GM19455 (cell line): ENCODE measurements at regions not wholly inside any gene's neighbourhood (a gene's known extent, or its start where the extent isn't known, plus 50 kb on each side); places are given as distances from the start of the nearest gene placed in this dataset.
"Not testable (repeated sequence)": the region's sequence is repeated elsewhere in the genome, so short reads cannot be mapped to it uniquely, and the experiment has no call there.

ENCODE experiments used
- ATAC-seq: cut with Tn5 transposase; IDR thresholded peaks from one replicate; pipeline ENCODE4 v1.9.1; 2021; ENCODE audit not compliant: unreplicated experiment

GRCh38 chr10:85284778-85285770, 956.7 kb downstream of the CCSER2 start:
- ATAC-seq, result no peak

GRCh38 chr10:85293483-85293882, 965.1 kb downstream of the CCSER2 start:
- ATAC-seq, result no peak

- ATAC-seq, result no peak
These were observed 983.4 kb downstream of the CCSER2 start for GRCh38 chr10:85311613-85312337.

- ATAC-seq, result no peak
These were observed 987.3 kb downstream of the CCSER2 start for GRCh38 chr10:85315657-85316056.

GRCh38 chr10:85316276-85316675, 987.9 kb downstream of the CCSER2 start:
- no peak for ATAC-seq

GRCh38 chr10:85317827-85318226, 989.4 kb downstream of the CCSER2 start:
- ATAC-seq, result no peak

GRCh38 chr10:85318809-85319807, 990.7 kb downstream of the CCSER2 start:
- no peak for ATAC-seq

GRCh38 chr10:85319826-85320225, 991.4 kb downstream of the CCSER2 start:
- no peak for ATAC-seq

- ATAC-seq, result no peak
These were observed 1005.2 kb downstream of the CCSER2 start for GRCh38 chr10:85333594-85333993.

GRCh38 chr10:85362401-85362800, 1004.2 kb downstream of the GRID1 start:
- no peak for ATAC-seq

GRCh38 chr10:85377029-85377806, 989.4 kb downstream of the GRID1 start:
- no peak for ATAC-seq

- ATAC-seq, result no peak
These were observed 987.3 kb downstream of the GRID1 start for GRCh38 chr10:85379338-85379737.

GRCh38 chr10:85400981-85401695, 965.5 kb downstream of the GRID1 start:
- ATAC-seq, result no peak

- ATAC-seq, result no peak
These were observed 964.1 kb downstream of the GRID1 start for GRCh38 chr10:85402541-85402940.

- no peak for ATAC-seq
These were observed 959.5 kb downstream of the GRID1 start for GRCh38 chr10:85407088-85407487.

- ATAC-seq, result no peak
These were observed 958.2 kb downstream of the GRID1 start for GRCh38 chr10:85408388-85408787.

GRCh38 chr10:85410586-85410985, 956.0 kb downstream of the GRID1 start:
- not testable (repeated sequence) for ATAC-seq

- no peak for ATAC-seq
These were observed 953.0 kb downstream of the GRID1 start for GRCh38 chr10:85413570-85413969.

- no peak for ATAC-seq
These were observed 945.9 kb downstream of the GRID1 start for GRCh38 chr10:85420501-85421191.
